Endothelial cell of umbilical vein (primary cell): ENCODE measurements at regions not wholly inside any gene's neighbourhood (a gene's known extent, or its start where the extent isn't known, plus 50 kb on each side); places are given as distances from the start of the nearest gene placed in this dataset.

ENCODE experiments used
- BruUV-seq: library from RNA; stranded (reverse); fragments of 400-500 nt; replicated peaks from 2 replicates; lab custom pipeline; 2021; lab: Mats Ljungman, UMichigan
- CTCF ChIA-PET: fragments of 300-600, 350-600 bp; sonication (Branson Sonifier 250); formaldehyde crosslinking; loops from one replicate; lab custom pipeline; 2021; ENCODE audit warnings: antibody characterized with exemption, inconsistent platforms; lab: Charles Lee
- POLR2A ChIA-PET: fragments of 300-600, 350-600 bp; sonication (Branson Sonifier 250); formaldehyde crosslinking; loops from one replicate; lab custom pipeline; 2021; ENCODE audit warnings: antibody characterized with exemption, inconsistent platforms; lab: Charles Lee
- DNase-seq: peaks from one replicate; pipeline ENCODE4 v3.0.0-alpha.2; 2011; ENCODE audit warnings: low read depth, low spot score
- FAIRE-seq: peaks from 2 replicates; lab custom pipeline; 2011; peaks lifted over from hg19 to GRCh38; lab: Jason Lieb, UNC
- H2AFZ ChIP-seq: 2 replicates; pipeline ENCODE4 v1.6.0; 2012; ENCODE audit warnings: low read depth, low read length, control low read depth, inconsistent platforms
- H3K27ac ChIP-seq: 2 replicates; pipeline ENCODE4 v1.5.1; 2011; ENCODE audit warnings: low read depth, mild to moderate bottlenecking, control low read depth, low read length, moderate library complexity; ENCODE audit not compliant: insufficient read depth
- H3K27me3 ChIP-seq, 2 experiments: 2 replicates each; pipeline versions ENCODE4 v1.6.0 to v1.6.1; 2011; ENCODE audit warnings: low read length in 2 of 2, mixed read lengths in 1 of 2; ENCODE audit not compliant: control insufficient read depth in 2 of 2, insufficient read depth in 2 of 2
- H3K36me3 ChIP-seq, 2 experiments: 2 replicates in 1 of 2; 3 replicates in 1 of 2; pipeline ENCODE4 v1.5.1; 2011; ENCODE audit warnings: low read length in 2 of 2, mild to moderate bottlenecking in 1 of 2, moderate library complexity in 1 of 2; ENCODE audit not compliant: control insufficient read depth in 2 of 2, insufficient read depth in 2 of 2; ENCODE audit errors: extremely low read depth in 1 of 2
- H3K4me1 ChIP-seq: 3 replicates; pipeline ENCODE4 v1.5.1; 2011; ENCODE audit warnings: mild to moderate bottlenecking, low read length; ENCODE audit not compliant: control insufficient read depth, insufficient read depth; ENCODE audit errors: extremely low read depth
- H3K4me2 ChIP-seq: 2 replicates; pipeline ENCODE4 v1.6.1; 2011; ENCODE audit warnings: low read length, control low read depth, mixed read lengths; ENCODE audit not compliant: insufficient read depth
- H3K4me3 ChIP-seq, 3 experiments: fragments of 200-600 bp in 1 of 3; sonication (generic), shearing (Covaris generic) in 1 of 3; replicated peaks in 1 of 3; 2 replicates each; pipeline ENCODE4 v1.5.1; 2011 to 2016; ENCODE audit warnings: control low read depth in 3 of 3, low read length in 3 of 3, mild to moderate bottlenecking in 2 of 3, inconsistent platforms in 1 of 3, low read depth in 1 of 3, moderate library complexity in 1 of 3; ENCODE audit not compliant: insufficient read depth in 1 of 3
- H3K79me2 ChIP-seq: 2 replicates; pipeline ENCODE4 v1.6.0; 2012; ENCODE audit warnings: low read length, inconsistent platforms; ENCODE audit not compliant: control insufficient read depth, insufficient read depth
- H3K9ac ChIP-seq: replicated peaks from 2 replicates; pipeline ENCODE3; 2011; ENCODE audit warnings: low read length, control low read depth; ENCODE audit not compliant: insufficient read depth; ENCODE audit errors: extremely low read depth
- H3K9me1 ChIP-seq: replicated peaks from 3 replicates; pipeline ENCODE4 v1.6.0; 2011; ENCODE audit warnings: mild to moderate bottlenecking, low read length; ENCODE audit not compliant: control insufficient read depth, insufficient read depth; ENCODE audit errors: extremely low read depth
- H3K9me3 ChIP-seq: replicated peaks from 2 replicates; pipeline ENCODE4 v1.5.1; 2012; ENCODE audit warnings: low read length, inconsistent platforms; ENCODE audit not compliant: control insufficient read depth, insufficient read depth
- H4K20me1 ChIP-seq: replicated peaks from 2 replicates; pipeline ENCODE3; 2011; ENCODE audit warnings: mild to moderate bottlenecking, low read length; ENCODE audit not compliant: control insufficient read depth, insufficient read depth; ENCODE audit errors: extremely low read depth
- EZH2 ChIP-seq: IDR thresholded peaks from 2 replicates; pipeline ENCODE4 v1.6.1; 2012; ENCODE audit warnings: borderline replicate concordance, low read depth, mild to moderate bottlenecking, moderate library complexity, low read length, inconsistent platforms; ENCODE audit not compliant: severe bottlenecking
- FOS ChIP-seq: IDR thresholded peaks from 2 replicates; pipeline ENCODE4 v1.6.1; 2011; ENCODE audit warnings: mild to moderate bottlenecking, low read length, moderate library complexity, borderline replicate concordance; ENCODE audit not compliant: insufficient read depth
- GATA2 ChIP-seq: IDR thresholded peaks from 2 replicates; pipeline ENCODE4 v1.7.0; 2011; ENCODE audit warnings: low read depth, mild to moderate bottlenecking, moderate library complexity, mixed read lengths, low read length; ENCODE audit not compliant: insufficient read length, insufficient read depth
- JUN ChIP-seq: IDR thresholded peaks from 2 replicates; pipeline ENCODE4 v1.6.1; 2011; ENCODE audit warnings: borderline replicate concordance, low read depth; ENCODE audit not compliant: insufficient read length, insufficient read depth
- MYC ChIP-seq: IDR thresholded peaks from one replicate; pipeline ENCODE4 v1.6.1; 2011; ENCODE audit warnings: mild to moderate bottlenecking, low read depth, low read length
- POLR2A ChIP-seq: IDR thresholded peaks from 2 replicates; pipeline ENCODE4 v1.6.1; 2012; ENCODE audit warnings: low read depth, mild to moderate bottlenecking, control low read depth, low read length
- POLR2AphosphoS5 ChIP-seq: IDR thresholded peaks from 2 replicates; pipeline ENCODE4 v1.6.1; 2012; ENCODE audit warnings: low read depth, mild to moderate bottlenecking, control low read depth, low read length, moderate library complexity; ENCODE audit not compliant: insufficient read depth
- dilution Hi-C: fragments of 300-500 bp; cut with MboI; formaldehyde crosslinking; loops from one replicate; pipeline ENCODE4 v1.15.0; 2019; ENCODE audit warnings: low sequenced_read_pairs; ENCODE audit not compliant: extremely low pct_ligation_motif_present
- intact Hi-C: fragments of 100-400 bp; cut with micrococcal nuclease; formaldehyde crosslinking; loops from one replicate; pipeline ENCODE4 v1.10.0; 2022
- TF ChIP-seq, protein P1 (sequence below), 2 donors: IDR thresholded peaks; 1 replicate in 1 of 2; 2 replicates in 1 of 2; pipeline ENCODE4 v1.5.1; 2011; ENCODE audit warnings: low read length in 2 of 2, mild to moderate bottlenecking in 2 of 2, moderate library complexity in 2 of 2, control low read depth in 1 of 2, inconsistent platforms in 1 of 2, low read depth in 1 of 2; ENCODE audit not compliant: insufficient read depth in 1 of 2; ENCODE audit errors: extremely low read depth in 1 of 2
- TF ChIP-seq, protein P2 (sequence below): IDR thresholded peaks from 2 replicates; pipeline ENCODE4 v1.6.1; 2011; ENCODE audit not compliant: insufficient read depth, insufficient read length

- H3K4me3 ChIP-seq: no peak overlapping the region
- ChIA-PET CTCF (no interaction called here), POLR2A (no interaction called here)
- no peaks in the 10 kb centered on the region for H3K79me2 ChIP-seq
- no peaks in the 10 kb centered on the region for H3K36me3 ChIP-seq
- H3K27ac ChIP-seq: no peak overlapping the region
- H3K27me3 ChIP-seq: no peaks in the 10 kb centered on the region
- H3K4me2 ChIP-seq: no peak overlapping the region
- dilution Hi-C loops: no loop called here
- no peak for DNase-seq
- no peaks in the 10 kb centered on the region for H3K9me1 ChIP-seq
- no peak overlapping the region for H3K9ac ChIP-seq
- H2AFZ ChIP-seq: no peak overlapping the region
- H3K9me3 ChIP-seq: no peaks in the 10 kb centered on the region
- intact Hi-C loops: no loop called here
- no peaks in the 10 kb centered on the region for H3K4me1 ChIP-seq
- no TSS peak for BruUV-seq
- no peak for TF ChIP-seq GATA2
- TF ChIP-seq MYC: no peak
- TF ChIP-seq POLR2AphosphoS5: no peak
- no peak for TF ChIP-seq EZH2
- no peak for TF ChIP-seq FOS
- TF ChIP-seq, protein P1, sequence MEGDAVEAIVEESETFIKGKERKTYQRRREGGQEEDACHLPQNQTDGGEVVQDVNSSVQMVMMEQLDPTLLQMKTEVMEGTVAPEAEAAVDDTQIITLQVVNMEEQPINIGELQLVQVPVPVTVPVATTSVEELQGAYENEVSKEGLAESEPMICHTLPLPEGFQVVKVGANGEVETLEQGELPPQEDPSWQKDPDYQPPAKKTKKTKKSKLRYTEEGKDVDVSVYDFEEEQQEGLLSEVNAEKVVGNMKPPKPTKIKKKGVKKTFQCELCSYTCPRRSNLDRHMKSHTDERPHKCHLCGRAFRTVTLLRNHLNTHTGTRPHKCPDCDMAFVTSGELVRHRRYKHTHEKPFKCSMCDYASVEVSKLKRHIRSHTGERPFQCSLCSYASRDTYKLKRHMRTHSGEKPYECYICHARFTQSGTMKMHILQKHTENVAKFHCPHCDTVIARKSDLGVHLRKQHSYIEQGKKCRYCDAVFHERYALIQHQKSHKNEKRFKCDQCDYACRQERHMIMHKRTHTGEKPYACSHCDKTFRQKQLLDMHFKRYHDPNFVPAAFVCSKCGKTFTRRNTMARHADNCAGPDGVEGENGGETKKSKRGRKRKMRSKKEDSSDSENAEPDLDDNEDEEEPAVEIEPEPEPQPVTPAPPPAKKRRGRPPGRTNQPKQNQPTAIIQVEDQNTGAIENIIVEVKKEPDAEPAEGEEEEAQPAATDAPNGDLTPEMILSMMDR (IDR thresholded peaks at IDR 0.05; ENCODE audit: extremely low read depth in 1 of 2, insufficient read depth in 1 of 2, low read depth in 1 of 2, low read length in 2 of 2): no peak
- TF ChIP-seq, protein P2, sequence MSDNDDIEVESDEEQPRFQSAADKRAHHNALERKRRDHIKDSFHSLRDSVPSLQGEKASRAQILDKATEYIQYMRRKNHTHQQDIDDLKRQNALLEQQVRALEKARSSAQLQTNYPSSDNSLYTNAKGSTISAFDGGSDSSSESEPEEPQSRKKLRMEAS: no peak
- no peak for TF ChIP-seq JUN
- TF ChIP-seq POLR2A: no peak
- no peak for FAIRE-seq
- no peaks in the 10 kb centered on the region for H4K20me1 ChIP-seq
Observed at GRCh38 chr3:40624189-40624769, 99.5 kb downstream of the ZNF621 start.
